GM19468 (cell line): ENCODE measurements at regions not wholly inside any gene's neighbourhood (a gene's known extent, or its start where the extent isn't known, plus 50 kb on each side); places are given as distances from the start of the nearest gene placed in this dataset.

Experiments
- ATAC-seq: cut with Tn5 transposase; IDR thresholded peaks from one replicate; pipeline ENCODE4 v1.9.1; 2021; ENCODE audit warnings: mild to moderate bottlenecking, moderate library complexity, moderate number of reproducible peaks; ENCODE audit not compliant: unreplicated experiment; ENCODE audit errors: extremely low read depth

DNA sequence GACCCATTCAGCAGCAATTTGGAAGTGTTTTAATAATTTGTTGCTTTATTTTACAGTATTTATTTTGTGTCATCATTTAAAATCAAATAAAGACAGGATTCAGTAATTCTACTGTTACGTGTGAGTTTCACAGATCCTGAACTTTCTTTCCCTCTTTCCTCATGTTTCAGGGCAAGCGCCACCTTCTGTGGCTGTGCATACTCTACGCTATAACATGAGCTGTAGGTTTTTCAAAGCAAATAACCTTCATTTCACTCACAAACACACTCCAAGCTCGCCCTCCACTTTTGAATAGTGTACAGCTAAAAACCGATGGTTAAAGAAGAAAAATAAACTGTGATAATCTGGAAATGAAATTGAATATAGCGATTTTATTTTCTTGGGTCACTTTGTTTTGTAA lies 753.3 kb downstream of the OLFM4 start:
- no peak for ATAC-seq

DNA sequence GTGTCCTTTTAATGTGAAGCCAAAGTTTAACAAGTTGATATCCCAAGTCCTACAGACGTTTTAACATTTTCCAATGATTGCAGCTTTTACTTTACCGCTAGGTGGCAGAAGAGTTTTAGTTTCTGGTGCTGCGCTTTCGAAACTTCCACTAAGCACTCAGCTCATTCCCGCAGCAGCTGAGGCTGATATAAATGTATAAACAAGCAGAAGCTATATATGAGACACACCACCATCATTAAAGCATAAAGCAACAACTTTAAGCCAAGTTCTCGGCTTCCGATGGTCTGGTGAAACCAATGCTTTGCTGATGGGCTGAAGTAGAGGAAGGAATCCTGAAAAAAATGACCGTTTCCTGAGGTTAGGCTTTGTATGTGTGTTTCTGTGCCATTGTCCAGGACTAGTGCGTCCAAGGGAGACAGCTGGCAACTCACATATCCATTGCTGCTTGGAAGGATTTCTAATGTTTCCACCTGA lies 753.9 kb downstream of the OLFM4 start:
- ATAC-seq, result no peak

GRCh38 chr13:53783471-53783870 lies 754.9 kb downstream of the OLFM4 start:
- no peak for ATAC-seq

DNA sequence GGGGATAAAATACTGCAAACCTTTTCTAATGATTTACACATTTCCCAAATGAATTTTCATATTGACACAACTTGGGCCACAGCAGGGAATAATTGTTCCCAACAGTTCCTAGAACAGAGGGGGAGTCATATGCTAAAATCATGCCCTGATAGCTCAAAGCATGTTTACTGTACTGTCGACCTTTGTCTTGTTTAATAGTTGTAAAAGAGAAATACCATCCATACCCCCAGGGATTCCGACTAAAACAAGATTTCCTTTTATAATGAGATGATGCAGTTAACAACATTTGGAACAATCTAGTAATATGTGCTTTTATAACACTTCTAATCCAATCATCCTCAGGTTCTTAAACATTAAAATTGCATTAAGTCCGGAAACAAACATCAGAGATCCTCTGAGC lies 759.7 kb downstream of the OLFM4 start:
- ATAC-seq, result no peak

GRCh38 chr13:53800011-53800410 lies 771.4 kb downstream of the OLFM4 start:
- ATAC-seq, result no peak

- ATAC-seq, result no peak
These were observed 778.7 kb downstream of the OLFM4 start for GRCh38 chr13:53807251-53807834.

DNA sequence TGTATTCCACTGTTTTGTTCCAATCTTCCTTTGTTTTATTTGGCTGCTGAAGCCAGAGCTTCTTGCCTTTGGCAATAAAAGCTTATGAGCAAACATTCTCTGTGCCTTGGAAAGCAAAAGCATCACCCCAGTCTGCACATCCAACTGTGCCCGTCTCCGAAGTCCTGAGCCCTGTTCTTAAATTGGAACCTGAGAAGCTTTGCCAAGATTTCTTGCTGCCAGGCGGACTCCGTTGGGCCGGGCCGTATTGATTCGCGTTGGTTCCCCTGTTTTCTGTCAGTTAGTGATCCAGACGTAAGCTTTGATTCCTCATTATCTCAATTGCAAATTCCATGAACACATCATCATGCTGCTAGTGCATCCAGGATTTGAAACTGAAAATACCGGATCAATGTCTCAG lies 793.0 kb downstream of the OLFM4 start:
- ATAC-seq, result no peak

- ATAC-seq, result no peak
These were observed 793.5 kb downstream of the OLFM4 start for GRCh38 chr13:53822136-53822535.

DNA sequence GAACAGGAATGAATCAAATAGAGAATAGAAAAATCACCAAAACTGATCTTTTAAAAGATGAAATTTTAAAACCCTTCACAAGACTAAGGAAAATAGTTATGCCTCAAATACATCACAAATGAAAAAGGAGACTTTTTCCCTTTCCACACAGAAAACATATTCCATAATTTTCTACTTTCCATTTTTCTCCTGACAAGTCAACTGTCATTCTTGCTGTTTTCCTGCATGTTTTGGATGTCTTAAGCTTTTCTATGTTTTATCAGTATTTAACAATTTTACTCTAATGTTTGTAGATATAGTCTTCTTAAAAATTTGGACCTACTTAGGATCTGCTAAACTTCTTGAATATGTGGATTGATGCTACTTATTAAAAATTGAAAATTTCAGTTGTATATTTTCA lies 810.8 kb downstream of the OLFM4 start:
- ATAC-seq, result no peak

GRCh38 chr13:53844473-53845146 lies 816.0 kb downstream of the OLFM4 start:
- no peak for ATAC-seq

- no peak for ATAC-seq
These were observed 818.9 kb downstream of the OLFM4 start for GRCh38 chr13:53847502-53847901.

DNA sequence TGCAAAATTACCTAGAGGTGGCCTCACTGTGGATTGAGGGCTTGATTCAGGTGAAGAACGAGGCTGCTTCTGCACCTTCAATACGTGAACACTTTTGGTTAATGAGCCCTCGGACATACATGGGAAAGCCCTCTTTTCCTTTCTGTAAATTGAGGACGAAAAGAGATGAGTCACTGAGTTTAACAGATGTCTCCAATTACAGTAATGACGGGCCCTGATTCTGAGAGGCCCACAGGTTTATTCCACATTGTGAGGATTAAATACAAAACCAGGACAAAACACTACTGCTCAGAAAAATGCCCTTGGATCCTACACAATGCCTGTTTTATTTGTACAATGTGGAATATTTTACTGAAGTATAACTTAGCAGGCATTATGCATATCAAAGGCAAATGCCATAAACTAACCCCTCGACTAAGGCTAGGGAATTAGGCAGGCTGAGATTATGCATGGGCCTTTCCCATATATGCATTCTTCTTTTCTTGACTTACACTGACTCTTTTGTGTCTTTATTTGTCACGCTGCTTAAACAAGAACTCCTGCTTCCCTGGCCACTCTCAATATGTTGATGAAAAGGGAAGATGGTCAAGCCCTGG lies 819.9 kb downstream of the OLFM4 start:
- ATAC-seq, result no peak

GRCh38 chr13:53854321-53854720 lies 825.7 kb downstream of the OLFM4 start:
- no peak for ATAC-seq

GRCh38 chr13:53856573-53857195 lies 828.1 kb downstream of the OLFM4 start:
- no peak for ATAC-seq

GRCh38 chr13:53863520-53863919 lies 834.9 kb downstream of the OLFM4 start:
- no peak for ATAC-seq

- no peak for ATAC-seq
These were observed 844.9 kb downstream of the OLFM4 start for GRCh38 chr13:53873558-53873957.

DNA sequence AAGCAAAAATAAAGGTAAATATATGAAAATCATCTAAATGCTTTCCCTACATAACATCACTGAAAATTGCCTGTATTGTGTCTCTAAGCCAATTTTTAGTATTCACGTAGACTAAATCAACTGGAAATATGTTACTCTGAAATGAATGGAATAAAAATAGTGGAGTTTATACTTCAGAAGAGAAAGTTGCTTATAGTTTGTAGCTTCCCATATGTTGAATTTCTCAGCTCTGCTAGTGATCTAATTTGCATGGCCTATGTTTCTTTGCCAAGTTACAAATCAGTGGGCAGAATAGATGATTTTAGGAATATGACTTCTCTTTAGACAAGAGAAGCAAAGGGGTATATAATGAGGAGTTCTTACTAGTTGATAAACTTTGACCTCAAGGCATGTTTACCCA lies 850.2 kb downstream of the OLFM4 start:
- ATAC-seq, result no peak

DNA sequence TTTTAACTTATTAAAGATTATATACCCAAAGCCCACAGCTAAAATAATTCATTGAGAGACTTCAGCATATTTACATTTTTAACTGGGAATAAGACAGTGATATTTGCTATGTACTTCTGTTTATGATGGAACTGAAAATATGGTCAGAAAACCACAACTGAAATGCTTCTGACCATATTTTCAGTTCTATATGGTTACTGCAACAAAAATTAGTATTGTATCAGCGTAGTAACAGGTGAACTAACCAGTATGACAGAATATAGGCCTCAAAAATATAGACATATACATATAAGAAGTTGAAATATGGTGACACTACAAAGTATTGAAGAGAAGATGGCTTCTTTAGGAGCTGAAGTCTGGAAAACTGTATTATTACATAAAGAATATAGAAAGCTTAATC lies 857.4 kb downstream of the OLFM4 start:
- no peak for ATAC-seq

DNA sequence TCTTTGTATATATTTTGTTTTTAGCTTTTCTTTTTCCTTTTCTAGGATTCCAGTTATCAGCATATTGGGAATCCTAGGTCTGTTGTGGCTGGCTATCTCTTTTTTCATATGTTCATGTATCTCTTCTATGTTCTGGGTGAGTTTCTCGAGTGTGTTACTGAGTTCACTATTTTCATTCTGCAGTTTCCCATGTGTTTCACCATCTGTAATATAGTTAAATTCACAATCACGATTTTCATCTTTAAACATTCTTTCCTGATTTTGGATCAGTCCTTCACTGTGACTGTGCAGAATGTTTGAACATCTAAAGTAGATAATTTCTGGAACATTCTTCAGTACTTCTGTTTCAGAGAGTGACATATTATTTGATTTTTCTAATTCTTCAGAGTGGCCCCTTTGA lies 862.1 kb downstream of the OLFM4 start:
- no peak for ATAC-seq

- ATAC-seq, result no peak
These were observed 873.0 kb downstream of the OLFM4 start for GRCh38 chr13:53901593-53901992.

GRCh38 chr13:53907891-53908290 lies 879.3 kb downstream of the OLFM4 start:
- no peak for ATAC-seq
